SK-N-SH (cell line): ENCODE measurements at regions not wholly inside any gene's neighbourhood (a gene's known extent, or its start where the extent isn't known, plus 50 kb on each side); places are given as distances from the start of the nearest gene placed in this dataset.

Source experiments
- CTCF ChIA-PET: fragments of 300-600, 350-600 bp; formaldehyde crosslinking; extraction: SDS; loops from one replicate; lab custom pipeline; 2021; lab: Yijun Ruan, JAX
- POLR2A ChIA-PET: fragments of 350-600 bp; sonication (Branson Sonifier 250); formaldehyde crosslinking; extraction: SDS; loops from one replicate; lab custom pipeline; 2020; ENCODE audit warnings: antibody characterized with exemption, inconsistent platforms; lab: Yijun Ruan, JAX
- DNase-seq: peaks from one replicate; pipeline ENCODE4 v3.0.0; 2012
- H2AFZ ChIP-seq: fragments of 200-600 bp; sonication (generic); 2 replicates; pipeline ENCODE4 v1.8.1; 2016; ENCODE audit warnings: antibody characterized with exemption, mild to moderate bottlenecking, low read depth
- H3F3A ChIP-seq: fragments of 200-600 bp; sonication (generic); replicated peaks from 2 replicates; pipeline ENCODE3; 2016; ENCODE audit warnings: antibody characterized with exemption, mild to moderate bottlenecking; ENCODE audit not compliant: insufficient read depth
- H3K27ac ChIP-seq, 2 experiments: fragments of 200-500 bp in 1 of 2; fragments of 200-600 bp in 1 of 2; sonication (Bioruptor generic) in 1 of 2; sonication (generic), shearing (Covaris generic) in 1 of 2; 2 replicates each; pipeline versions ENCODE4 v1.5.1 to v1.6.1; 2014 to 2016; ENCODE audit warnings: low read depth in 2 of 2, inconsistent platforms in 1 of 2, low read length in 1 of 2, mild to moderate bottlenecking in 1 of 2, mixed read lengths in 1 of 2
- H3K27me3 ChIP-seq: fragments of 200-600 bp; sonication (generic), shearing (Covaris generic); 2 replicates; pipeline ENCODE4 v1.6.1; 2016; ENCODE audit warnings: mixed run types; ENCODE audit not compliant: insufficient read depth
- H3K36me3 ChIP-seq, 2 experiments: fragments of 200-500 bp in 1 of 2; fragments of 200-600 bp in 1 of 2; sonication (Bioruptor generic) in 1 of 2; sonication (generic) in 1 of 2; replicated peaks in 1 of 2; 2 replicates each; pipeline versions ENCODE3 to v1.5.1; 2014 to 2016; ENCODE audit warnings: low read length in 1 of 2, mild to moderate bottlenecking in 1 of 2; ENCODE audit not compliant: insufficient read depth in 2 of 2, control insufficient read depth in 1 of 2
- H3K4me1 ChIP-seq, 2 experiments: fragments of 200-500 bp in 1 of 2; fragments of 200-600 bp in 1 of 2; sonication (Bioruptor generic) in 1 of 2; sonication (generic), shearing (Covaris generic) in 1 of 2; 2 replicates each; pipeline versions ENCODE4 v1.5.1 to v1.6.1; 2014 to 2016; ENCODE audit warnings: low read depth in 1 of 2, low read length in 1 of 2, mixed run types in 1 of 2; ENCODE audit not compliant: insufficient read depth in 2 of 2, control insufficient read depth in 1 of 2
- H3K4me2 ChIP-seq: fragments of 200-600 bp; sonication (generic), shearing (Covaris generic); 2 replicates; pipeline ENCODE4 v1.6.1; 2017; ENCODE audit warnings: mixed run types
- H3K4me3 ChIP-seq, 2 experiments: fragments of 200-500 bp in 1 of 2; fragments of 200-600 bp in 1 of 2; sonication (Bioruptor generic) in 1 of 2; sonication (generic), shearing (Covaris generic) in 1 of 2; 2 replicates each; pipeline versions ENCODE4 v1.5.1 to v1.8.1; 2014 to 2016; ENCODE audit warnings: low read depth in 2 of 2, inconsistent platforms in 1 of 2, low read length in 1 of 2, mild to moderate bottlenecking in 1 of 2, mixed read lengths in 1 of 2, moderate library complexity in 1 of 2
- H3K79me2 ChIP-seq: fragments of 200-600 bp; sonication (generic); 2 replicates; pipeline ENCODE4 v1.8.1; 2017; ENCODE audit warnings: mild to moderate bottlenecking; ENCODE audit not compliant: insufficient read depth
- H3K9ac ChIP-seq: fragments of 200-600 bp; sonication (generic); 2 replicates; pipeline ENCODE4 v1.6.1; 2017; ENCODE audit warnings: mixed run types
- H3K9me2 ChIP-seq: fragments of 200-600 bp; sonication (generic); 2 replicates; pipeline ENCODE4 v1.6.1; 2017; ENCODE audit warnings: mixed run types
- H3K9me3 ChIP-seq: fragments of 200-600 bp; sonication (generic); 2 replicates; pipeline ENCODE4 v1.6.1; 2017; ENCODE audit warnings: mixed run types, mild to moderate bottlenecking, moderate library complexity
- H4K20me1 ChIP-seq: fragments of 200-600 bp; sonication (generic); 2 replicates; pipeline ENCODE4 v1.6.1; 2017; ENCODE audit warnings: mild to moderate bottlenecking, mixed run types; ENCODE audit not compliant: insufficient read depth
- ELF1 ChIP-seq: IDR thresholded peaks from 2 replicates; pipeline ENCODE4 v1.4.0; 2012
- EP300 ChIP-seq, 2 experiments: IDR thresholded peaks; 2 replicates each; pipeline versions ENCODE4 v1.4.0 to v1.6.1; 2012; ENCODE audit warnings: borderline replicate concordance in 1 of 2, low read depth in 1 of 2, low read length in 1 of 2
- FOSL2 ChIP-seq: IDR thresholded peaks from 2 replicates; pipeline ENCODE4 v1.4.0; 2012; ENCODE audit warnings: low read depth, mild to moderate bottlenecking, moderate library complexity, borderline replicate concordance
- FOXJ3 ChIP-seq: sonication (generic); formaldehyde crosslinking; IDR thresholded peaks from 2 replicates; pipeline ENCODE4 v1.5.1; 2020; ENCODE audit warnings: mild to moderate bottlenecking, missing genetic modification reagents
- GATA2 ChIP-seq: sonication (generic); formaldehyde crosslinking; IDR thresholded peaks from 2 replicates; pipeline ENCODE4 v1.5.0; 2020; ENCODE audit warnings: mild to moderate bottlenecking, missing genetic modification reagents
- IRF3 ChIP-seq: fragments of 150-350 bp; IDR thresholded peaks from 2 replicates; pipeline ENCODE4 v1.6.1; 2016; ENCODE audit warnings: mild to moderate bottlenecking, low read depth, low read length
- REST ChIP-seq: IDR thresholded peaks from 2 replicates; pipeline ENCODE4 v1.6.1; 2012; ENCODE audit warnings: mild to moderate bottlenecking, low read depth, low read length, moderate library complexity
- RFX5 ChIP-seq: IDR thresholded peaks from 2 replicates; pipeline ENCODE4 v1.6.1; 2012; ENCODE audit warnings: mild to moderate bottlenecking, improper control_type of control experiment, low read length
- RXRA ChIP-seq: IDR thresholded peaks from 2 replicates; pipeline ENCODE4 v1.4.0; 2012; ENCODE audit warnings: low read depth, mild to moderate bottlenecking, borderline replicate concordance
- TAF1 ChIP-seq: IDR thresholded peaks from 2 replicates; pipeline ENCODE4 v1.6.1; 2012; ENCODE audit warnings: low read depth, mild to moderate bottlenecking, low read length, moderate library complexity, borderline replicate concordance
- TCF12 ChIP-seq: IDR thresholded peaks from 2 replicates; pipeline ENCODE4 v1.4.0; 2012
- TEAD4 ChIP-seq: IDR thresholded peaks from 2 replicates; pipeline ENCODE4 v1.4.0; 2012; ENCODE audit warnings: mild to moderate bottlenecking, borderline replicate concordance; ENCODE audit not compliant: insufficient read depth
- USF1 ChIP-seq: IDR thresholded peaks from 2 replicates; pipeline ENCODE4 v1.4.0; 2012; ENCODE audit warnings: low read depth, borderline replicate concordance
- WGBS: methylation state at CpG from one replicate; pipeline ENCODE4 v1.1.6; 2017; ENCODE audit warnings: low lambda C conversion rate; 5-methylcytosine and 5-hydroxymethylcytosine counted together
- TF ChIP-seq, protein P1 (sequence below): IDR thresholded peaks from 2 replicates; pipeline ENCODE4; 2012
- TF ChIP-seq, protein P2 (sequence below): IDR thresholded peaks from 2 replicates; pipeline ENCODE4 v1.4.0; 2012; ENCODE audit warnings: low read depth

GRCh38 chr18:56139372-56139771 is 499.0 kb downstream of the TXNL1 start:
- Histone ChIP-seq H4K20me1 (no peaks in the 10 kb centered on the region), H3K9me2 (no peaks in the 10 kb centered on the region), H3K27ac (peak overlapping the region in 1 of 2 experiments; percentile 42; a peak in 2 of 4 replicates), H2AFZ (peak overlapping the region; percentile 30; the same call in 1 of the 2 replicates), H3K27me3 (no peaks in the 10 kb centered on the region), H3K79me2 (no peaks in the 10 kb centered on the region), H3K4me1 (0 out of 4 replicates have a peak, but pooled peaks cover 0 to 5% of the 10 kb centered on the region in 2 experiments), H3K9ac (no peak overlapping the region), H3K4me2 (no peak overlapping the region), H3K4me3 (no peak overlapping the region), H3K36me3 (no peaks in the 10 kb centered on the region), H3F3A (no peaks in the 10 kb centered on the region), H3K9me3 (no peaks in the 10 kb centered on the region)
- POLR2A ChIA-PET, result no interaction called here
- DNase-seq, result no peak
- no peak for TF ChIP-seq FOSL2
- TF ChIP-seq GATA2 (CRISPR knock-in tag), result no peak
- CTCF ChIA-PET, result no interaction called here

DNA sequence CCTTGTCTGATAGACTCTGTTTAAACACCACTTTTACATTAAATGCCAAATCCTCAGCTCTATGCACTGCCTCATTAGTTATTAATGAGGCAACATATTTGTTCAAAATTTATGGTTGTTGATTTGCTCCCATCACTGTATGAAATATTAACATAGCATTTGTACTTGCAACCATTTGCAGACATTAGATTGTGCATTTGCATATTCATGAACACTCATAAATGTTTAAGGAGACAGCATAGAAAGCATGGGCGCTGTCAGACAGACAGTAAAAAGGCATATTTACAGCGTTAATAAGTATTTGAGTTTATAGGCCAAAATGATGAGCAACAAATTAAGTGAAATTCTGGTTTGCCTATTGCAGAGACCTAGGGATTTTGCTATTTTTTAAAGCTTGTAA is 502.3 kb downstream of the TXNL1 start:
- no peak overlapping the region for H3K9ac ChIP-seq
- H3K9me2 ChIP-seq, result no peaks in the 10 kb centered on the region
- no peaks in the 10 kb centered on the region for H3K9me3 ChIP-seq
- no peaks in the 10 kb centered on the region for H3K79me2 ChIP-seq
- no peaks in the 10 kb centered on the region for H3F3A ChIP-seq
- CTCF ChIA-PET, result interaction anchor here (1.2 kb wide), 1 partner anchor 8 kb away, joined by 3 read pairs; no protein-coding TSS in a partner anchor
- H2AFZ ChIP-seq, result no peak overlapping the region
- H3K27me3 ChIP-seq, result no peaks in the 10 kb centered on the region
- H3K4me2 ChIP-seq, result no peak overlapping the region
- POLR2A ChIA-PET, result no interaction called here
- WGBS, result 47% methylated on average over 2 of the region's 2 CpGs
- H4K20me1 ChIP-seq, result no peaks in the 10 kb centered on the region
- no peak overlapping the region for H3K27ac ChIP-seq
- 0 out of 4 replicates have a peak, but pooled peaks cover 0 to 5% of the 10 kb centered on the region in 2 experiments for H3K4me1 ChIP-seq
- no peak for DNase-seq
- H3K36me3 ChIP-seq, result no peaks in the 10 kb centered on the region
- TF ChIP-seq RXRA, result no peak
- TF ChIP-seq, protein P1, sequence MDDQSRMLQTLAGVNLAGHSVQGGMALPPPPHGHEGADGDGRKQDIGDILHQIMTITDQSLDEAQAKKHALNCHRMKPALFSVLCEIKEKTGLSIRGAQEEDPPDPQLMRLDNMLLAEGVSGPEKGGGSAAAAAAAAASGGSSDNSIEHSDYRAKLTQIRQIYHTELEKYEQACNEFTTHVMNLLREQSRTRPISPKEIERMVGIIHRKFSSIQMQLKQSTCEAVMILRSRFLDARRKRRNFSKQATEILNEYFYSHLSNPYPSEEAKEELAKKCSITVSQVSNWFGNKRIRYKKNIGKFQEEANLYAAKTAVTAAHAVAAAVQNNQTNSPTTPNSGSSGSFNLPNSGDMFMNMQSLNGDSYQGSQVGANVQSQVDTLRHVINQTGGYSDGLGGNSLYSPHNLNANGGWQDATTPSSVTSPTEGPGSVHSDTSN, result no peak
- TF ChIP-seq TCF12, result no peak
- TF ChIP-seq RFX5, result no peak
- no peak for TF ChIP-seq IRF3
- TF ChIP-seq FOXJ3, result no peak
- TF ChIP-seq, protein P2, sequence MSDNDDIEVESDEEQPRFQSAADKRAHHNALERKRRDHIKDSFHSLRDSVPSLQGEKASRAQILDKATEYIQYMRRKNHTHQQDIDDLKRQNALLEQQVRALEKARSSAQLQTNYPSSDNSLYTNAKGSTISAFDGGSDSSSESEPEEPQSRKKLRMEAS, result no peak
- no peak for TF ChIP-seq TEAD4
- TF ChIP-seq REST, result no peak
- no peak for TF ChIP-seq TAF1
- no peak for TF ChIP-seq USF1
- no peak for TF ChIP-seq ELF1
- no peak for TF ChIP-seq EP300 (IDR thresholded peaks at IDR 0.05; ENCODE audit: borderline replicate concordance in 1 of 2, low read depth in 1 of 2, low read length in 1 of 2)
- H3K4me3 ChIP-seq, result no peak overlapping the region
